Tibial nerve (tissue), 4 donors: ENCODE measurements at regions not wholly inside any gene's neighbourhood (a gene's known extent, or its start where the extent isn't known, plus 50 kb on each side); places are given as distances from the start of the nearest gene placed in this dataset.

Source experiments
- DNase-seq, 2 donors: peaks; one replicate each; pipeline ENCODE4 v3.0.0-alpha.2; 2019; ENCODE audit warnings: low spot score in 2 of 2
- H3K27ac ChIP-seq, 4 donors: fragments of 200-600 bp; sonication (generic) in 3 of 4; one replicate each; pipeline ENCODE4 v1.5.1; 2017 to 2019; ENCODE audit warnings: mild to moderate bottlenecking in 1 of 4
- H3K27me3 ChIP-seq, 2 donors: fragments of 200-600 bp; sonication (generic) in 1 of 2; one replicate each; pipeline versions ENCODE4 v1.5.1 to v1.6.0; 2017 to 2019
- H3K36me3 ChIP-seq, 3 donors: fragments of 200-600 bp; sonication (generic); one replicate each; pipeline ENCODE4 v1.5.1; 2018 to 2019
- H3K4me1 ChIP-seq, 4 donors: fragments of 200-600 bp; sonication (generic) in 3 of 4; one replicate each; pipeline ENCODE4 v1.5.1; 2017 to 2019
- H3K4me3 ChIP-seq, 4 donors: fragments of 200-600 bp; sonication (generic) in 3 of 4; one replicate each; pipeline ENCODE4 v1.5.1; 2017 to 2019; ENCODE audit warnings: mild to moderate bottlenecking in 1 of 4, moderate library complexity in 1 of 4
- H3K9me3 ChIP-seq, 4 donors: fragments of 200-600 bp; sonication (generic) in 3 of 4; one replicate each; pipeline ENCODE4 v1.5.1; 2017 to 2019
- CTCF ChIP-seq, 5 experiments: fragments of 200-600 bp in 3 of 5; fragments of 450-650 bp in 2 of 5; sonication (generic) in 3 of 5; IDR thresholded peaks; one replicate each; pipeline ENCODE4 v1.5.1; 2016 to 2019; ENCODE audit warnings: antibody characterized with exemption in 5 of 5, mild to moderate bottlenecking in 3 of 5, moderate library complexity in 2 of 5
- EP300 ChIP-seq, 2 donors: sonication (generic); formaldehyde crosslinking; IDR thresholded peaks; one replicate each; pipeline ENCODE4 v1.6.1; 2017; ENCODE audit warnings: antibody characterized with exemption in 2 of 2, mild to moderate bottlenecking in 1 of 2
- POLR2A ChIP-seq, 2 donors: fragments of 450-650 bp; IDR thresholded peaks; one replicate each; pipeline ENCODE4 v1.6.1; 2017; ENCODE audit warnings: antibody characterized with exemption in 2 of 2, mild to moderate bottlenecking in 2 of 2, moderate library complexity in 2 of 2
- WGBS, 2 donors: methylation state at CpG; one replicate each; pipeline ENCODE4 v1.1.5; 2018; 5-methylcytosine and 5-hydroxymethylcytosine counted together

- Histone ChIP-seq H3K4me3 (no peak overlapping the region), H3K4me1 (no peaks in the 10 kb centered on the region), H3K9me3 (no peaks in the 10 kb centered on the region), H3K36me3 (no peaks in the 10 kb centered on the region), H3K27ac (no peak overlapping the region), H3K27me3 (no peaks in the 10 kb centered on the region)
- no peak for DNase-seq
- no peak for TF ChIP-seq EP300 (IDR thresholded peaks at IDR 0.05)
- TF ChIP-seq CTCF (IDR thresholded peaks at IDR 0.05), result no peak
- WGBS, 2 donors, result 87 to 89% methylated on average over 4 of the region's 4 CpGs
These were observed 143.6 kb upstream of the LMO4 start for GRCh38 chr1:87185077-87185476.

- H3K4me1 ChIP-seq, result no peaks in the 10 kb centered on the region
- H3K9me3 ChIP-seq, result no peaks in the 10 kb centered on the region
- H3K36me3 ChIP-seq, result no peaks in the 10 kb centered on the region
- no peak for TF ChIP-seq EP300 (IDR thresholded peaks at IDR 0.05)
- TF ChIP-seq POLR2A (IDR thresholded peaks at IDR 0.05), result no peak
- TF ChIP-seq CTCF (IDR thresholded peaks at IDR 0.05), result no peak
- no peaks in the 10 kb centered on the region for H3K27me3 ChIP-seq
- H3K4me3 ChIP-seq, result no peak overlapping the region
- WGBS, 2 donors, result 68 to 83% methylated on average over 3 of the region's 3 CpGs
- DNase-seq, result no peak
- H3K27ac ChIP-seq, result no peak overlapping the region
These were observed 142.3 kb upstream of the LMO4 start for GRCh38 chr1:87186346-87186745.

- Histone ChIP-seq H3K27me3 (no peaks in the 10 kb centered on the region), H3K4me3 (no peak overlapping the region), H3K9me3 (no peaks in the 10 kb centered on the region), H3K27ac (no peak overlapping the region), H3K4me1 (no peaks in the 10 kb centered on the region), H3K36me3 (no peaks in the 10 kb centered on the region)
- WGBS, 2 donors, result 74 to 86% methylated on average over 3 of the region's 3 CpGs
- DNase-seq, result no peak
- TF ChIP-seq EP300 (IDR thresholded peaks at IDR 0.05), result no peak
- no peak for TF ChIP-seq POLR2A (IDR thresholded peaks at IDR 0.05)
- TF ChIP-seq CTCF (IDR thresholded peaks at IDR 0.05), result no peak
These were observed 140.0 kb upstream of the LMO4 start for GRCh38 chr1:87188640-87189039.

- no peak for TF ChIP-seq POLR2A (IDR thresholded peaks at IDR 0.05)
- no peak for TF ChIP-seq CTCF (IDR thresholded peaks at IDR 0.05)
- TF ChIP-seq EP300 (IDR thresholded peaks at IDR 0.05), result no peak
- Histone ChIP-seq H3K9me3 (peaks cover 0 to 11% (median 2%) of the 10 kb centered on the region in 4 donors), H3K36me3 (no peaks in the 10 kb centered on the region), H3K4me3 (no peak overlapping the region), H3K27ac (no peak overlapping the region), H3K4me1 (no peaks in the 10 kb centered on the region), H3K27me3 (no peaks in the 10 kb centered on the region)
- DNase-seq, result no peak
- 78 to 79% methylated on average over 2 of the region's 2 CpGs for WGBS, 2 donors
These were observed 138.3 kb upstream of the LMO4 start for GRCh38 chr1:87190402-87190801.

GRCh38 chr1:87191646-87192045 lies 137.0 kb upstream of the LMO4 start:
- no peaks in the 10 kb centered on the region for H3K27me3 ChIP-seq
- 35 to 44% methylated on average over 2 of the region's 2 CpGs for WGBS, 2 donors
- peaks cover 0 to 11% (median 2%) of the 10 kb centered on the region in 4 donors for H3K9me3 ChIP-seq
- no peaks in the 10 kb centered on the region for H3K36me3 ChIP-seq
- DNase-seq, result no peak
- TF ChIP-seq CTCF (IDR thresholded peaks at IDR 0.05) (no peak), EP300 (IDR thresholded peaks at IDR 0.05) (no peak), POLR2A (IDR thresholded peaks at IDR 0.05) (no peak)
- H3K27ac ChIP-seq, result no peak overlapping the region
- no peaks in the 10 kb centered on the region for H3K4me1 ChIP-seq
- no peak overlapping the region for H3K4me3 ChIP-seq
